Vagina (tissue), 2 donors: ENCODE measurements at regions not wholly inside any gene's neighbourhood (a gene's known extent, or its start where the extent isn't known, plus 50 kb on each side); places are given as distances from the start of the nearest gene placed in this dataset.

Experiments
- POLR2A ChIP-seq, 2 donors: fragments of 450-650 bp; IDR thresholded peaks; one replicate each; pipeline ENCODE4 v1.6.1; 2017; ENCODE audit warnings: antibody characterized with exemption in 2 of 2, mild to moderate bottlenecking in 2 of 2, moderate library complexity in 2 of 2
- POLR2AphosphoS5 ChIP-seq, 2 donors: sonication (generic); formaldehyde crosslinking; IDR thresholded peaks; one replicate each; pipeline ENCODE4 v1.9.0; 2017; ENCODE audit warnings: antibody characterized with exemption in 2 of 2, mild to moderate bottlenecking in 2 of 2, low read depth in 1 of 2; ENCODE audit not compliant: insufficient read depth in 1 of 2
- TF ChIP-seq, protein P1 (sequence below), 3 experiments: fragments of 450-650 bp in 2 of 3; fragments of 200-600 bp in 1 of 3; sonication (generic) in 1 of 3; IDR thresholded peaks; one replicate each; pipeline ENCODE4 v1.5.1; 2017 to 2019; ENCODE audit warnings: antibody characterized with exemption in 3 of 3, mild to moderate bottlenecking in 2 of 3, moderate library complexity in 2 of 3

DNA sequence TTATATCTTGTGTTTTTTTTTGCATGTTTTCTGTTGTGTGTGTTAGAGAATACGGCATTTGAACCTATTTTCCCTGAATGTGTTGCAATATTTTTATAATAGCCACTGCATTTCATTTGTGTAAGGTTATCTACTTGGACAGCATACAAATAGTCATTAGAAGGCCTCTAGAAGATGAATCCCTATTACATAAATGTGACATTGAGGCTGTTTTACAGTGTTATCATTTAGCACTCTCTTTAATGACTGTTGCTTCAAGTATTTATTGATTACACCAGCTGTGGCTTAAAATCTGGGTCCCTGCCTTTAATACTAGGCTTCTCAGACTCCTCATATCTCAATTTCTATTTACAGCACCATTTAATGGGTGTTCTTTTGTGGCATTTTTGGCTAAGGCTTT is 465.8 kb downstream of the FRK start:
- TF ChIP-seq POLR2A (IDR thresholded peaks at IDR 0.05) (no peak), POLR2AphosphoS5 (IDR thresholded peaks at IDR 0.05; ENCODE audit: insufficient read depth in 1 of 2, low read depth in 1 of 2) (no peak)
- TF ChIP-seq, protein P1, sequence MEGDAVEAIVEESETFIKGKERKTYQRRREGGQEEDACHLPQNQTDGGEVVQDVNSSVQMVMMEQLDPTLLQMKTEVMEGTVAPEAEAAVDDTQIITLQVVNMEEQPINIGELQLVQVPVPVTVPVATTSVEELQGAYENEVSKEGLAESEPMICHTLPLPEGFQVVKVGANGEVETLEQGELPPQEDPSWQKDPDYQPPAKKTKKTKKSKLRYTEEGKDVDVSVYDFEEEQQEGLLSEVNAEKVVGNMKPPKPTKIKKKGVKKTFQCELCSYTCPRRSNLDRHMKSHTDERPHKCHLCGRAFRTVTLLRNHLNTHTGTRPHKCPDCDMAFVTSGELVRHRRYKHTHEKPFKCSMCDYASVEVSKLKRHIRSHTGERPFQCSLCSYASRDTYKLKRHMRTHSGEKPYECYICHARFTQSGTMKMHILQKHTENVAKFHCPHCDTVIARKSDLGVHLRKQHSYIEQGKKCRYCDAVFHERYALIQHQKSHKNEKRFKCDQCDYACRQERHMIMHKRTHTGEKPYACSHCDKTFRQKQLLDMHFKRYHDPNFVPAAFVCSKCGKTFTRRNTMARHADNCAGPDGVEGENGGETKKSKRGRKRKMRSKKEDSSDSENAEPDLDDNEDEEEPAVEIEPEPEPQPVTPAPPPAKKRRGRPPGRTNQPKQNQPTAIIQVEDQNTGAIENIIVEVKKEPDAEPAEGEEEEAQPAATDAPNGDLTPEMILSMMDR (IDR thresholded peaks at IDR 0.05): no peak
